NCI-H748 treated with DMSO at 0.1 percent for 48 hours (cell line): ENCODE measurements at regions not wholly inside any gene's neighbourhood (a gene's known extent, or its start where the extent isn't known, plus 50 kb on each side); places are given as distances from the start of the nearest gene placed in this dataset.

Experiments
- DNase-seq: peaks from one replicate; lab custom pipeline; 2025; lab: John Stamatoyannopoulos, UW

DNA sequence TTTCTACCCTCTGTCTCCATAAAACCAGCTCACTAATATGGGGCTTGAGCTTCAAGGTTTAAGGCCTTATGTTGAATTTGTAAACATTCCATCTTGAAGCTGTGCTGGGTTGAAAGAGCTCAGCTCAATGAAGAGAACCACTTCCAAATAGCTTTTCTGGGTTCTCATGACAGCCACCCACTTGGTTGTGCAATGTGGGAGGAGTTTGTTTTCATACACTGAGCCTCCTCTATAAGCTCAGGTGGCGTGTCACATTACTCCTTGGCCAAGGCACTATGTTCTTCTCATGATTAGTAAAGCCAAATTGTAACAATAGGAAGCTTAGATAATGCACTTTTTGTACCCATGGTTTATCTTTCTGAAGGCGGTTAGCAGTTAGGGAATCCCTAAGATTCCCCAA is 265.6 kb downstream of the PTEN start:
- no peak for DNase-seq

DNA sequence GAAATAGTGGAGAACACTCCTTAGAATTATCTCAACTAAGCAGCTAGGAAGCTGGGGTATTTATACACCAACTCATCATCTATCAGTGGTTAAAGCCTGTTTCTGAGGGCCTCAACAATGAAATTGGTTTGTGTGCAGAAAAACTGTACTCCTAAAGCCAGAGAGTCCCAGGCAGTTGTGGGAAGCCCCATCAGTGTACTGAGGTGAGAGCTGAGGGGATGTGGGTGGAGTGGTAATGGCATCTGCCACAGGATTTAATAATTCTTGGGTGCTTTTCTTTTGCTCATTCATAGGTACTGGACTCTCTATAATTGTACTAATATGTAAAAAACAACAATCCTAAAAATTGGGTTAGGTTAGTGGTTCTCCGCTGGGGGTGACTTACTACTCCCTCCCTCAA is 267.5 kb downstream of the PTEN start:
- DNase-seq: no peak

DNA sequence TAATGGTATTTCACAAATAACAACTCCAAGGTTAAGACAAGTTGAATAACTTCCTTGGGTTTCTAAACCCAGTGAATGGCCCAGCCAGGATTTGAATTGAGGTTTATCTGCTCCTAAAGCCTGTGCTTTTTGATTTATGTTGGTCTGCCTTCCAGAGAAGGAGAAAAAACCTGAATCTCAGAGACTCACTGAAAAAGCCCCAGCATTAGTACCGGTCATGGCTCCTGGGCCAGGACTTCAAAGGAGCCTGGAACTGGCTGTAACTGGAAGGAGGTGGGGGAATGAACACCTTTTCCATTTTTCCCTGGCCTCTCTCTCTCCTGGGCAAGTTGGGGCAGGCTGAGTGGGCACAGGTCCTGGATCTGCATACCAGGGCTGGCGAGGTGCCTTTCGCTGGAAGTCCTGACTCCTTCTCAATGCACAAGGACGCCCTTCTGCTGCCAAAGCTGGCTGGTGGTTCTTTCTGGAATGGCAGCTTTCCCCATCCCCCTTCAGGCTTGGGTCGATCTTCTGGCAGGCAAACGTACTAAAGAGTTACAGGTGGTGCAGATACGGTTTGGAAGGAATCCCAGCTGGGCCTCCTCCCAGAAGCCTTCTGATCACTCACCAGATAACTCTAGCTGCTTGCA is 268.2 kb downstream of the PTEN start:
- DNase-seq: no peak

DNA sequence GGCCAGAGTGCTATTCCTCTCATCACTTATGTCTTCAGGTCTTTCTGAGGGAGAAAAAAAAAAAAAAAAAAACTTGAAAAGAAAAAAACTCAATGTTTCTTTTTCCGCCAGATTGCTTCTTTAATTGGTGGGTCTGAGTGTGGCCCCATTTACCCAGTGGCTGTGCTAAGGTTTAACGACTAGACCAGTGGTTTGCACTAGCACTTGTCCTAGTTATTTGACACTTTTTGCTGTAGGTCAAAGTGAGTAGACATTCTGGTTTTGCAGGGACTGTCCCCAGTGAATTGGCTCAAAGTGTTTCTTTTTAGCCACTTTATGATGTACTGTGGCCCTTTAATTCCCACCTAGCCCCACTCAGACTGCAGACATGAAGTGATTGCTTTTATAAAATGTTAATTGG is 273.3 kb downstream of the PTEN start:
- no peak for DNase-seq

DNA sequence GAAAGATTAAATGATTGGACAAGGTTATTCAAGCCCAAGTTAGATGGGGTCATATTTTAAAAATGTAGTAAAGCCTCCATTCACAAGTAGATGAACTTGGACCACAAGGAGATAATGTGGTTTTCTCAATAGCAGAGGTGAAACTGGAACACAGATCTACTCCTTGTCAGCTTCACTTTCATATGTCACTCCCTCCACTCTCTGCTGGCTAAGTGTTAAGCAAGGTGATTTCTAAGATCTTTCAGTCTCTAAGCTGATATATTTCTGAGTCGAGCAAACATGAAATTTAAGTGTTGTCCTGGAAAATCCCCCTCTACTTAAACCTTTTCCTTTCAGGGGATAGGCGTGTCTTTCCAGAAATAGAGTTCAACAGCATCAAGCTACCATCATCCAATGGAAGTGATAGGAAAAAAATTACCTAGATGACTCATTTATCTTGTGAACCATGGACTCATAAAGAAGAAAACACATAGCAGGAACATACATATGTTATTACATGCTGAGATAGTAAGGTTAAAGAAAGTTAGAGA is 275.0 kb downstream of the PTEN start:
- no peak for DNase-seq

DNA sequence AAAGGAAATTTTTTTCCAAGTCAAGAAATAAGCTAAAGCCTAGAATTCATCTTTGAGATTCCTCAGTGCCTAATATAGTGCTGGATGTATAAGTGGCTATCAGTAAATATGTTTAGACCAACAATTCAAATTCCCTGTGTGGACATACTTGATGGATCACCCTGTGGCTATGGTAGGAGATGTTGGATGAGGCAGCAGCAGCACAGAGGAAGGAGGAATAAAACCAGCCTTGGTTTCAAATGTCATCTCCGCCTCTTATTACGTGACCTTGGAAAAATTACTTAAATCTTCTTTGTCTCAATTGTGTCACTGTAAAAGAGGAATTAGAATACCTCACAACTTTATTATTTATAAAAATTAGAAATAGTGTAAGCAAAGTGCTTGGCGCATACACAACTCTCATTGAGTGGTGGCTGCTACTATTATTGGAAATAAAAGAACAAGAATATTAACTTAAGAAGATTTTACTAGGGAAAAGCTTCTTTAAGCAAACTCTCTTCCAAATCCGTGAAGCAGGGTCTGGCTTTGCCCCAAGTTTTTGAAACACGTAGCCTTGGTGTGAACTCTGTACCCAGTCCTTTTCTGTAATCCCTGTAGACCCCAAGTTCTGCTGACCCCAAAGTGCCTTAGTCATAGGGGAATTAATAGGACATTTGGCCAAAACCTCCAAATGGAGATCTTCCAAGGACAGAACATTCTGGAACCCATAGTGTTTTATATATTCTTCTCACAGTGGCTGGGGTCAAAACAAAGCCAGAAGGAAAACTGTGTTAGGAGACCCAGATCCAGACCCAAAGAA is 283.8 kb downstream of the PTEN start:
- no peak for DNase-seq

DNA sequence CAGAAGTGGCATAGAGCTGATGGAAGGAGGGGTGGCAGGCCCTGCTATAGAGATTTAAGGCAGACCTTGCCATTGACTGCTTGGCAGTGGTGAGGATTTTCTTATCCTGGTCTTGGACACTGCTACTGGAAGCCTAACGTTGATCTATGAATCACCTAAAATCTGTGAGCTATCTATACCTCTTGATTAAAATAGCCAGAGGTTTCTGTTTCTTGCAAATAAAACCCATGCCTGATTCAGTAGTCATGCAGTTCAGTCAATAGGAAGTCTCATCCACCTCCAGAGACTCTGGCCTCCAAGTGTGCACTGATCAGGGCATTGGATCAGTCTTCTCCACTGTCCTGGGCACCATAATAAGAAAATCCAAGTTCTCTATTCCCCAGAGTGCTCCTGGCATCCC is 286.5 kb downstream of the PTEN start:
- DNase-seq: no peak

DNA sequence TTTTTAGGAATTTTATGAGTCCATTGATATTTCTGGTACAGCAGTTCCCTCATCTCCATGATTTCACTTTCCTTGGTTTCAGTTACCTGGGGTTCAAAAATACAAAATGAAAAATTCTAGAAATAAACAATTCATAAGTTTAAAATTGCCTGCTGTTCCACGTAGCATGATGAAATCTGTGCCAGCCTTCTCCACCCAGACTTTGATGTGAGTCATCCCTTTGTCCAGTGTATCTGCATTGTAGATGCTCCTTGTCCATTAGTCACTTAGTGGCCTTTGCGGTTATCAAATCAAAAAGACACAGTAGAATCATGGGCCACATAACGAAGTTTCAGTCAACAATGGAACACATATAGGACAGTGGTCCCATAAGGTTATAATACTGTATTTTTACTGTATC is 286.9 kb downstream of the PTEN start:
- no peak for DNase-seq

DNA sequence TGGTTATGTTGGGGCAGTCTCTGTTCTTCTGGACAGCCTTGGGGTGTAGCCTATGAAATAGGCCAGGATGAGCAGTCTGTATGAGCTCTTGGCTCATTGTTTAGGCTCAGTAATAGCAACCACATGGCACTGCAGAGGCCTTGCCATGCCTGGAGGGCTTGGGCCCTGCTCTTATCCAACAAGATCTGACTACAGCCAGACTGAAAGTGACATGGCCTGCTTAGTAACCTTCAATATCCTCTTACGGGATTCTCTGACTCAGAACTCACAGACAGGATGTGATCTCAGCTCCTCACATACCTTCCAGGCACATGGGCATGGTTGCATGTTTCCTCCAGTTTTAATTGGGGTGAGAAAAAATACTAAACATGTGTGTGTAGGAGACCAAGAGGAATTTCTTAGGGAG is 289.3 kb downstream of the PTEN start:
- no peak for DNase-seq

DNA sequence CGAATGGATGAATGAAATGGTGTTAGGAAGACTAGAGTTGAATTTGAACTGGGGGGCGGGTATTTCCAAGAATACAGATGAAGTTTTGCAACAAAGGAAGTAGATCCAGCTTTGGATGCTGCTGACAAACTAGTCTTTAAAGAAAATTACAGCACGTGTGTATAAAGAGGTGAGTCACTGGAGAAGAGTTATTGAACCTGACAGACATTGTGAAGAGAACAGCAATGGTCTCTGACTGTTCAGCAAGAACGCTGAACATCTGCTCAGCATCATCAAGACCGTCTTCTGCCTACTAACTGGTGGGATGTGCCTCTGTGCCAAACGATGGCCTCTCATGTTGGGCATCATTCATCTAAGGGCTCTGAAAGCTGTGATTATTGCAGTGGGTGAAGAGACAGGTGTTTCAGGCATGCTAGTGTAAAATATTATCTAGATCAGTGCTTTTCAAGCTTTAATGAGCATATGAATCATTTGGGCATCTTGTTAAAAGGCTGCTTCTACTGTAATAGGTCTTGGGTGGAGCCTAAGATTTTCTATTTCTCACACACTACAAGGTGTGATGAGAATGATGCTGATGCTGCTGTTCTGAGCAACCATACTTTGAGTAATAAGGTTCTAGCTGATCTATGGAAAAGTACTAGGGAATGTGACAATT is 291.3 kb downstream of the PTEN start:
- DNase-seq: no peak

DNA sequence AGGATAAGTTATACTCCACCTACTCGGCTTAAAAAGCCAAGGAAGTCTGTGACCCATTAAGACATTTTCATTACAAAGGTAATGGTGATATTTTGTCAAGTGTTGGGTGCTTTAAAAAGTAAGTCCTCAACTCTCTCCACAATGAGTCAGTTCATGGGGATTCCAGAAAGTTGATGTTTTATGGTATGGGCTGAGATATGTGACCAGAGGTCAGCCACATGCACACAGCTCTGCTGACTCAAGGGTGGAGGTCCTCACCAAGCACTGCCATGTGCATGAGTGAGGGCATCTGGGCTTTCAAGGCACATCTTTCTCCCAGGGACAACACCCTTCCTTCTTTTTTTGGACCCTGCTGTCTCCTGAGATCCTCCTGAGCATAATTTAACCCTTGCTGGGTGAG is 292.9 kb downstream of the PTEN start:
- no peak for DNase-seq

DNA sequence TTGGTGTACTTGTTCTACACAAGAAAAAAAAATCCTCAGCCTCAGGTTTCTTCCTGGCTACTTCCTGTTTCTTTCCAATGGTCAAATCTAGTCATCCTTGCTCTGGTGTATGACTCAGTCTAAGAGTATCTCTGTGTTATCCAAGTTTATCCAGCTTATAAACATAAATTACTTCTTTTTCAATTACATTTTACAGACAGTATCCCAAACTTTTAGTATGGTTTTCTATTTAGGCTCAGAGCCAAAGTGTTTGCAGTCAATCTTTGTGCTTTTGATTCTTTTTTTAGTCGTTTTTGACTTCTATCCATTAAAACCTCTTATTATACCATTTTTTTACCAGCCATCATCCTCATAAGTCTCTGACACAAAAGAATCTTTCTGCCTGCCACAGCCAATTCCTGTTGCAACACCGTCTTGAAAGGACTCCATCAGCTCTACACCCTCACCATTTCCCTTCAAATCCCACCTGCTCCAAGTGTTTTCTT is 294.6 kb downstream of the PTEN start:
- no peak for DNase-seq

DNA sequence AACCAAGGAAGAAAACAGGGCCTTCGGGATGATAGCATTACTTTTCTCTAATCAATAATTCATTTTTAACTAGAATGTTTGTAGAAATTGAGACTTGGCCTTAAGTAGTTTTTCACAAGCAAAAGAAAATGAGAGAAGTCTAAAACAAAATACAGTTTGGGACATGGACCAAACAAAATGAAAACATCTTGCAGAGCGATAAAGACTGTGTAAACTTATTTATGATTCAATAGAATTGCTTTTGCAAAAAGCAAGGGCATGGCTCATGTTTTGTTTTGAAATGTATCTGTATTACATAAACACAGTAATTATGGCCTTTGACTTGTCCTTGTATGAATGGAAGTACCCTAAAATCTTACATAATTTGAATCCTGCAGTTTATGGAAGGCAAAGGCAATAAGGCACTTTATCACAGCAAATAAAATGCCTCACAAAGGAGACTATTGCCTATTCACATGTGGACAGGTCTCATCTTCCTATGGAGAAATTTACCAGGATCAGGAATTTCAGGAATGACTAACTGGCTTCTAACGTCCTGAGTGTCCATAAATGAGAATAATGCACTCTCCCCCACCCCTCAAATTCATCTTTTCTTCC is 295.2 kb downstream of the PTEN start:
- no peak for DNase-seq

DNA sequence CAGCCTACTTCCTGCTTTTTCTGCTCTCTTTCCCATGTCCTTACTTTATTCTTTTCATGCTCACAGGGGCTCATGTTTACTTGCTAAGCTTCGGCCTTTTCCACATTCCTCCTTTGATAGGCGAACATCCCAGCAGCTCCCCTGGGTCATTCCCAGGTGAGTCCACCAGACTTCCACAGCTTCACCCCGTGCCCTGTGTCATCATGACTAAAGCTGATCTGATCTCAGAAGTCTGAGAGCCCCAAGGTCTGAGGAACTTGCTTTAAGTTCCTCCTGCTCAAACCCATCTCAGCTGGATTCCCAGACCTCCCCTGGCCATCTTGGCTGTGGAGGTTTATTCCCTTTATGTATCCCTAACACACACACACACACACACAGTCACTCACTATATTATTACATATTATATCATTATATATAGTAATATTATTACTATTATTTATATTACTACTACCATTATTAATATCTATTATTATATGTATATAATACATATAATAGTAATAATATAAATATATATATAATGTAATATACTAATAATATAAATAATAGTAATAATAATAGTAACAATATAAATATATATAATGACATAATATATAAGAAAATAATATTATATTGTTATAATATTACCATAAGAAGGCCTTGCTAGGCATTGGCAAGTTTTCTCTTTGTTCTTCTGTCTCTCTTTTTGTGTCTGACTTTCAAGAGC is 295.9 kb downstream of the PTEN start:
- no peak for DNase-seq

DNA sequence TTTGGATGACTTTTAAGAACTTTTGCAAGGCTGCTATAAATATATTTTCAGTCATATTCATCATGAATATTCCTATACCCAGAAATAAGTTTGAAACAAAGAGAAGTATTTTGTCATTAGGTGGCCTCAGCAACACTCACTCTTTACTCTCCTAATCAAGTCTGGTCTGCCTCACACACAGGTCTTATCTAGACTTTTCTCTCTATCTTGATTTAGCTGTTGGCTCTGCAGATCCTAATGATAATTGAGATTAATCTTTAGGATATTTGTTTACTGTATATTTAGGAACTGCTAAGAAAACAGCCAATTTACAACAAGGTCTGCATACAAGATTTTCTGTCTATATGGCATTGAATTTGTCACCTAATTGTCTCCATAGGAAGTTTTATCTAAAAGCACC is 297.6 kb downstream of the PTEN start:
- no peak for DNase-seq

DNA sequence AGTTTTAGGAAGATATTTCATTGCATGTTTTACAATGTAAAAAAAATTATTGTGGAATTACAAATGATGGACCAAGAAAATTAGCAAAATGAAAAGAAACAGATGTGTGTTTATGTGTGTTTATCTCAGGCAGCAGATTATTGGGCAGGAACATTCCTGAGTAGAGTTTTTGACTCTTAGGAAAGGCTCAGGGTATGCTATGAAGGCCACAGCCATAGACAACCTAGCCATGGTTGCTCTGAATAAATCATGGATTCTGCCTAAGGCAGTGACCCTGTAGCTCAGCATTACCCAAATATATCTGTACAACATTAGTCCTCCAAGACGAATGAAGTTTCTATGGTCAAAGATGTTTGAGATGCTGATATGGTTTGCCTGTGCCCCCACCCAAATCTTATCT is 298.3 kb downstream of the PTEN start:
- no peak for DNase-seq

DNA sequence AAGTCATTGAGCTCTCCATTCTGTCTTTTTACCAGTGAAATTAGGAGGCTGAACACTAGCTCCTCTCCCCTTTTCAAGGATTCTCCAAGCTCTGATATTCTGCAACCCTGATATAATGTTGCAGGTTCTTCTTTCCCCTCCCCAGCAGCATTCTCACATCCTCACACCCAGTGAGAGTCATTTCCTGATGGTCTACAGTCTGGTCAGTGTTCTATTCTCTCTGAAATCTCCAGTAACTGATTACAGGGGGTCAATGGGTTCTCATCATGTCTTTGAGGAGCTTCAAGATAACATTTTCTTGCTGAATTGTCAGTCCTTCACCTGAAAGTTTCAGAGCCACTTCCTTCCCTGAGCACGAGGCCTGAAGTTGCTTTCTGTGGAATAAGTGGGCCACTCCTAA is 299.4 kb downstream of the PTEN start:
- DNase-seq: no peak

DNA sequence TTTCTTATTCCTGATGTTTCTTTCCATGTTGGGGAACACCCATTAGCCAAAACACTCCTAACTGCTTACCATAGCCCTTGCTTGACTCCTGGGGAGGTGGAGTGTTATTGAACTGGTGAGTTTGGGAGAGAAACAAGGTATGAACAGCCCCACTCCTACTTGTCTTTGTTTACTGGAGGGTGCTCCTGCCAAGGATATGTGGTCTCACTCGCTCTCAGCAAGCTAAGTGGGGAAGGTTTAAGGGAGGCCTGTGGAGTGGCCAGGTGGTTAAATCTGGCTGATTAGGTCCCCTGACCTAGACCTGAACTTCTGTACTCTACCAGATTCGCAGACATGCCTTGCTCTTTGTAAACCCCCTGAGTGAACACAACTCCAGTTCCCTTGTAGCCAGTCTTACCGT is 300.1 kb downstream of the PTEN start:
- no peak for DNase-seq

DNA sequence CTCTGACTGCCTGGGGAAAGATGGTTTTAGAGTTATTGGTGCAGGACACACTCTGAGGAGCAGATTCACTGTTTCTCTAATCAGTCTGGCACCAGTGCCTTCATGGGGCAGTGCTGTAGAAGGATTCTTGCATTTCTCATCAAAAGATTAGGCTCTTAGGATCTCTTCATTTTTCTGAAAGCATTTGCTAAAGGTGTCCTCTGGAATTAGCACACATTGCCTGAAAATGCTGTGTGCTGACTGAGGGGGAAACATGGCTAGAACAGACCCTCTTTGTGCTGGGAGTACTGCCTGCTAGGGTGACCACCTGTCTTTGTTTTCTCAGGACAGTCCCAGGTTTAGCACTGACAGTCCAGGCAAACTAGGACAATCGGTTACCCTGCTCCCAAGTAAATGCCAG is 301.0 kb downstream of the PTEN start:
- DNase-seq: no peak

DNA sequence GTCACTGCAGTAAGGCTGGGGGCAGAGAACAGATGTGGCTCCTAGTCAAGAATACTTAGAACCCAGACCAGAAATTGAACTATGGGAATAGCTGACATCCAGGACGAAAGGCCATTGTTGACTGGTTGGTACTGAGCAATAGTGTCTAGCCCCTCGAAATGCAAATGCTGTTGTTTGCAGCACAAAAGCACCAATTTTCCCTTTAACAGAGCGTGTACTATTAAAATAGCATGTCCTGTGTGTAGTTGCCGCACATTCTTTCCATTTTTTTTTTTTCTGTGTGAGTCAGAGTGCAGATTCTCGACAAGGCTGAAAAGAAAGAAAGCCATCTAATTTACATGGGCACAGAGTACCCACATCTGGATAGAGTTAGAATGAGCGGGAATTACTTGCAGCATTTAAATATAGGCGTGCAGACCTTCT is 302.4 kb downstream of the PTEN start:
- no peak for DNase-seq

DNA sequence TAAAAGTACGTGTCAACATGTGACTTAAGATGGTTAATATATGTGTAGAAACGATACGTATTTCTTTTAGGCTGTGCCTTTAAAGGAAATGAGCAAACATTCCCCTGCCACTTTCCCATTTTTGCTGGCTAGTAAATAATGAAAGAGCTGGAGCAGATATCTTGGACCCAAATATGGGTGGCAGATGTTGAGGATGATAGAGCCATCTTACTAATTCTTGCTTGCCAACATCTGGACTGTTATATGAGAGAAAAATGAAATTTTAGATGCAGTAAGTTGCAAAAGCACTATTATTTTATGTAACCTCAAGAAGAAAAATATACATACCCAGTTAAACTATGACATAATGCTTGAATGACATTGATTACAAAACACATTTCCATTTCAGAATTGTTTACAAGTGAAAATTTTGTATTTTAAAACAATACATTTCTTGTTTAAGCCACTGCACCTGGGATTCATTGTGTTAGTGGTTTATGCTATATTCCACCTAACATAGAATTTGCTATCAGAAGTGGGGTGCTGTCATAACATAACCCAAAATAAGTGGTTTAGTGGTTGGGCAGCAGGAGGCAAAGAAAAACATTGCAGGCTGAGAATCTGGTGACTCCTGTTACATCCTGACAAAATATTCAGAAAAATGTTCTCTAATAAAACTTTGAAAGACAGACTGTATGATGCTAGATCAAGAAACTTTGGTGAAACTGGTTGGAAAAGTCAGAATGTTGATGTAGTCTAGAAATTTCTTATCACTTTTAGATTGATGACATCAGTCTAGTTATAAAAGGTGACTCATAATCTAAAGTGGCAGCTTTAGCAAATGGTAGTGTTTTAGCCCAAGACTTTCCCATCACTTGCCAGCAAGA is 305.0 kb downstream of the PTEN start:
- no peak for DNase-seq
